ENCODE measurements at regions not wholly inside any gene's neighbourhood (a gene's known extent, or its start where the extent isn't known, plus 50 kb on each side); places are given as distances from the start of the nearest gene placed in this dataset.

GRCh38 chr5:144035046-144035740 lies 135.3 kb downstream of the YIPF5 start:
- no peaks in the 10 kb centered on the region for H3K23me2 ChIP-seq (ENCODE audit: insufficient read length, low read depth, low read length, poor library complexity, severe bottlenecking)
- no peak overlapping the region for H3K18ac ChIP-seq (ENCODE audit: insufficient read length, low read depth, low read length)
- Mint-ChIP-seq H3K4me3 (no peak overlapping the region), H3K27ac (no peak overlapping the region), H3K4me1 (peaks cover 0 to 2% of the 10 kb centered on the region in 2 experiments; a peak in 1 of 4 replicates), H3K27me3 (ENCODE audit: low read depth) (no peaks in the 10 kb centered on the region), H3K36me3 (ENCODE audit: insufficient read depth in 1 of 3, low read depth in 3 of 3) (no peaks in the 10 kb centered on the region), H3K9me3 (no peaks in the 10 kb centered on the region; a peak in 1 of 5 replicates)
- H3K27me3 ChIP-seq (ENCODE audit: insufficient read depth, low read length), result no peaks in the 10 kb centered on the region
- H2AK5ac ChIP-seq (ENCODE audit: insufficient read length, low read length), result no peak overlapping the region
- no peak overlapping the region for H2BK120ac ChIP-seq (ENCODE audit: low read depth, low read length, poor library complexity, severe bottlenecking)
- no peak overlapping the region for H2BK5ac ChIP-seq (ENCODE audit: insufficient read length, low read length)
- no peak overlapping the region for H3K56ac ChIP-seq (ENCODE audit: insufficient read length, low read depth, low read length)
- H2BK20ac ChIP-seq (ENCODE audit: low read depth, low read length, poor library complexity, severe bottlenecking), result no peak overlapping the region
- whole genome bisulfite sequencing (ENCODE audit: extremely low coverage, insufficient read length, low lambda C conversion rate), result no CpG with 5 or more reads among the region's 4 CpGs
- H3K79me2 ChIP-seq (ENCODE audit: insufficient read depth, low read length), result no peaks in the 10 kb centered on the region
- H3K27ac ChIP-seq (ENCODE audit: insufficient read length, low read depth, low read length), result no peak overlapping the region
- no peak overlapping the region for H3K4me2 ChIP-seq (ENCODE audit: insufficient read depth, insufficient read length, low read length)
- no peak overlapping the region for H4K91ac ChIP-seq (ENCODE audit: insufficient read length, low read depth, low read length)
- no peaks in the 10 kb centered on the region for H3K4me1 ChIP-seq (ENCODE audit: insufficient read depth, low read length)
- no peaks in the 10 kb centered on the region for H3K9me3 ChIP-seq (ENCODE audit: control insufficient read depth, low read depth, low read length)
- no peak overlapping the region for H4K5ac ChIP-seq (ENCODE audit: insufficient read length, low read depth, low read length)
- H3K14ac ChIP-seq (ENCODE audit: insufficient read depth, low read length), result no peak overlapping the region
- no peak for DNase-seq
- no peaks in the 10 kb centered on the region for H3K79me1 ChIP-seq (ENCODE audit: insufficient read depth, low read depth, low read length, poor library complexity, severe bottlenecking)
- no peak for TF ChIP-seq CTCF (conservative IDR thresholded peaks at IDR 0.05)
- H2BK12ac ChIP-seq (ENCODE audit: insufficient read length, low read depth, low read length), result no peak overlapping the region
- H2AFZ ChIP-seq (ENCODE audit: low read length), result no peak overlapping the region
- no peak overlapping the region for H3K23ac ChIP-seq (ENCODE audit: insufficient read length, low read depth, low read length)
- no peak overlapping the region for H2BK15ac ChIP-seq (ENCODE audit: low read depth, low read length)
- no peak overlapping the region for H3K4ac ChIP-seq (ENCODE audit: low read depth, low read length)
- no peaks in the 10 kb centered on the region for H4K20me1 ChIP-seq (ENCODE audit: control insufficient read depth, insufficient read depth, insufficient read length)
- no peak overlapping the region for H3K9ac ChIP-seq (ENCODE audit: extremely low read depth, insufficient read length, low read length)
- no peak overlapping the region for H3T11ph ChIP-seq (ENCODE audit: low read length)
- H4K8ac ChIP-seq (replicated peaks; ENCODE audit: insufficient read length, low read depth, low read length), result no peak overlapping the region
